H1 (cell line): ENCODE measurements at regions not wholly inside any gene's neighbourhood (a gene's known extent, or its start where the extent isn't known, plus 50 kb on each side); places are given as distances from the start of the nearest gene placed in this dataset.

ENCODE experiments used
- EZH2 ChIP-seq: fragments of 200-600 bp; sonication (generic); IDR thresholded peaks from 2 replicates; pipeline ENCODE4 v1.7.1; 2012; ENCODE audit warnings: low read depth, mild to moderate bottlenecking, moderate library complexity, low read length, inconsistent platforms; ENCODE audit not compliant: severe bottlenecking
- GTF2F1 ChIP-seq: IDR thresholded peaks from 2 replicates; pipeline ENCODE4 v1.6.1; 2012; ENCODE audit warnings: low read depth, low read length, improper control_type of control experiment, borderline replicate concordance
- RFX5 ChIP-seq: IDR thresholded peaks from 2 replicates; pipeline ENCODE4 v1.6.1; 2011; ENCODE audit warnings: low read depth, low read length, improper control_type of control experiment, borderline replicate concordance
- RNF2 ChIP-seq: fragments of 200-900, 300-1000 bp; sonication (generic); IDR thresholded peaks from 2 replicates; pipeline ENCODE4 v1.7.1; 2016; ENCODE audit warnings: borderline replicate concordance, low read depth, mild to moderate bottlenecking, antibody characterized with exemption, low read length; ENCODE audit not compliant: poor library complexity, severe bottlenecking; ENCODE audit errors: missing control alignments
- SP1 ChIP-seq: IDR thresholded peaks from 2 replicates; pipeline ENCODE4 v1.6.1; 2011; ENCODE audit warnings: low read depth, low read length
- SP2 ChIP-seq: IDR thresholded peaks from 2 replicates; pipeline ENCODE4 v1.6.1; 2012; ENCODE audit warnings: mild to moderate bottlenecking, low read length, inconsistent platforms

- TF ChIP-seq RNF2, result no peak
- TF ChIP-seq RFX5, result no peak
- no peak for TF ChIP-seq GTF2F1
- TF ChIP-seq SP1, result no peak
- TF ChIP-seq EZH2, result no peak
- no peak for TF ChIP-seq SP2
Measured at GRCh38 chr5:56459394-56460194, 226.5 kb upstream of the ANKRD55 start (continued).
